ENCODE measurements at regions not wholly inside any gene's neighbourhood (a gene's known extent, or its start where the extent isn't known, plus 50 kb on each side); places are given as distances from the start of the nearest gene placed in this dataset.
"Not testable (repeated sequence)": the region's sequence is repeated elsewhere in the genome, so short reads cannot be mapped to it uniquely, and the experiment has no call there.

GRCh38 chr11:115608976-115609375 lies 104.8 kb upstream of the CADM1 start:
- DNase-seq: no peak

- no peak for DNase-seq
Measured at GRCh38 chr11:115607621-115608221, 103.5 kb upstream of the CADM1 start.

GRCh38 chr11:115606498-115607220 lies 102.4 kb upstream of the CADM1 start:
- DNase-seq: no peak

- no peak for DNase-seq
Measured at GRCh38 chr11:115605871-115606497, 101.8 kb upstream of the CADM1 start.

- DNase-seq: not testable (repeated sequence)
Measured at GRCh38 chr11:115605397-115605796, 101.2 kb upstream of the CADM1 start.

GRCh38 chr11:115599125-115599524 lies 94.9 kb upstream of the CADM1 start:
- no peak for DNase-seq

GRCh38 chr11:115598257-115598901 lies 94.2 kb upstream of the CADM1 start:
- DNase-seq: no peak

GRCh38 chr11:115591380-115591779 lies 87.2 kb upstream of the CADM1 start:
- no peak for DNase-seq

- no peak for DNase-seq
Measured at GRCh38 chr11:115590254-115590653, 86.0 kb upstream of the CADM1 start.

GRCh38 chr11:115587718-115588342 lies 83.6 kb upstream of the CADM1 start:
- DNase-seq: no peak

- no peak for DNase-seq
Measured at GRCh38 chr11:115585361-115586024, 81.3 kb upstream of the CADM1 start.

- DNase-seq: no peak
Measured at GRCh38 chr11:115581871-115582639, 77.8 kb upstream of the CADM1 start.

GRCh38 chr11:115580927-115581680 lies 76.9 kb upstream of the CADM1 start:
- DNase-seq: no peak

- DNase-seq: no peak
Measured at GRCh38 chr11:115580416-115580815, 76.2 kb upstream of the CADM1 start.

GRCh38 chr11:115579181-115579825 lies 75.1 kb upstream of the CADM1 start:
- no peak for DNase-seq

- DNase-seq: no peak
Measured at GRCh38 chr11:115578275-115578674, 74.1 kb upstream of the CADM1 start.

- DNase-seq: no peak
Measured at GRCh38 chr11:115577701-115578100, 73.5 kb upstream of the CADM1 start.

- no peak for DNase-seq
Measured at GRCh38 chr11:115576606-115577380, 72.6 kb upstream of the CADM1 start.

- no peak for DNase-seq
Measured at GRCh38 chr11:115572551-115572950, 68.3 kb upstream of the CADM1 start.

All from CD4-positive, alpha-beta T cell treated with Interleukin-4 for 4 hours (primary cell).